Astrocyte (in vitro differentiated cells and primary cell): ENCODE measurements at regions not wholly inside any gene's neighbourhood (a gene's known extent, or its start where the extent isn't known, plus 50 kb on each side); places are given as distances from the start of the nearest gene placed in this dataset.

ENCODE experiments used
- CTCF ChIP-seq: IDR thresholded peaks from 2 replicates; pipeline ENCODE4 v1.5.1; 2011; ENCODE audit warnings: low read depth, mild to moderate bottlenecking, inconsistent platforms, low read length, moderate library complexity; ENCODE audit not compliant: insufficient read depth
- EZH2 ChIP-seq: IDR thresholded peaks from 2 replicates; pipeline ENCODE4 v1.6.1; 2012; ENCODE audit warnings: mild to moderate bottlenecking, low read length, inconsistent platforms; ENCODE audit not compliant: insufficient read depth

- TF ChIP-seq CTCF = no peak
- no peak for TF ChIP-seq EZH2
These were observed 162.8 kb upstream of the MYLIP start for GRCh38 chr6:15966000-15966520.
